PC-9 (cell line): ENCODE measurements at regions not wholly inside any gene's neighbourhood (a gene's known extent, or its start where the extent isn't known, plus 50 kb on each side); places are given as distances from the start of the nearest gene placed in this dataset.

Source experiments
- CTCF ChIP-seq: fragments of 200-600 bp; sonication (generic); conservative IDR thresholded peaks from 2 replicates; pipeline ENCODE4 v1.6.1; 2017; ENCODE audit warnings: mixed run types, antibody characterized with exemption, mild to moderate bottlenecking, moderate library complexity
- EZH2 ChIP-seq: fragments of 200-600 bp; sonication (generic); IDR thresholded peaks from 2 replicates; pipeline ENCODE4 v1.8.0; 2017; ENCODE audit warnings: antibody characterized with exemption, low read depth

DNA sequence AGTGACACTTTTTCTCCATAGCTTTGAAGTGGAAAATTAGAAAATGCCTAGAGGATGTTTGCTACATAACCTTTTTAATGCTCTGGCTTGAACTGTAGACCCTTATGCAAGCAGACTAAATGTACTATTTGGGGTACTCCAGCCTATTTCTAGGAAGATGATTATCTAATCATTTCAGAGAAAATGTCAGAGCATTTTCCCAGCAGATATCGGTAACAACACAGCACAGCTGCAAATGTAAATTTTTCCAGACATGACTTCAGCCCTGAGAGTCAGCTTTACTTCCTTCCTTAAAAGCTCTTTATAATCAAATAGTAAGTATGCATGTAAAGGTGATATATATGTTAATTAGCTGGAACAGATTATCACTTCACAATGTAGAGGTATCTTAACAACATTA lies 1647.1 kb downstream of the SUCLG1 start:
- TF ChIP-seq CTCF (no peak), EZH2 (no peak)
